Left ventricle myocardium inferior (tissue), 1 donor: ENCODE measurements at regions not wholly inside any gene's neighbourhood (a gene's known extent, or its start where the extent isn't known, plus 50 kb on each side); places are given as distances from the start of the nearest gene placed in this dataset.

ENCODE experiments used
- DNase-seq: peaks from one replicate; pipeline ENCODE4 v3.0.0-alpha.2; 2020
- H3K27ac ChIP-seq: fragments of 200-600 bp; replicated peaks from 2 replicates; pipeline ENCODE4 v1.8.0; 2021
- H3K27me3 ChIP-seq: fragments of 200-600 bp; 2 replicates; pipeline ENCODE4 v1.8.0; 2021; ENCODE audit warnings: low read depth
- H3K36me3 ChIP-seq: fragments of 200-600 bp; 2 replicates; pipeline ENCODE4 v1.8.0; 2021
- H3K4me1 ChIP-seq: fragments of 200-600 bp; 2 replicates; pipeline ENCODE4 v1.8.0; 2021
- H3K4me3 ChIP-seq: fragments of 200-600 bp; 2 replicates; pipeline ENCODE4 v1.8.0; 2021; ENCODE audit warnings: mild to moderate bottlenecking, moderate library complexity
- H3K9me3 ChIP-seq: fragments of 200-600 bp; replicated peaks from 2 replicates; pipeline ENCODE4 v1.8.0; 2021
- CTCF ChIP-seq: fragments of 200-600 bp; IDR thresholded peaks from 2 replicates; pipeline ENCODE4 v1.8.0; 2021; ENCODE audit warnings: antibody characterized with exemption, mild to moderate bottlenecking, borderline replicate concordance
- intact Hi-C: fragments of 100-400 bp; cut with micrococcal nuclease; formaldehyde crosslinking; loops from one replicate; pipeline ENCODE4 v1.11.0; 2022
- donor health status: DM: no; HTN: yes; CAD: no; lungs with severe emphysema.

DNA sequence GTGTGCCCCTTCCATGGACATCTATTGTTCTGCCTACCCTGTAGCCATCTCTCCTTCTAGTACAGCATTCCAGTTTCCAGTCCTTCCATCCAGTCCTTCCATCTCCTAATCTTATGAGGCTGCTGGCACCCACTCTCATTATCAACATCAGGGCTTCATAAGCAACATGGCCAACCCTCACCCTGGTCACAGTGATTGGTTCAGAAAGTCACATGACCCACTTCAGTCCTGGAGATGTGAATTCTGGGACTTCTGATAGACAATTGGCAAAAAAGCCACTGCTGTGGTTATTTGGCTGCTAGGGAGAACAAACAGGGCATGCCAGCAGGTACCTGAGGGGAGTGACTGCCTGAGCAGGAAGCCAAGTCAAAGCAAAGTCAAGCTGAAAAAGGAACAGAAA lies 164.7 kb upstream of the C16orf82 start:
- Histone ChIP-seq H3K36me3 (no peaks in the 10 kb centered on the region), H3K4me1 (no peaks in the 10 kb centered on the region), H3K9me3 (no peaks in the 10 kb centered on the region), H3K4me3 (no peak overlapping the region), H3K27ac (no peak overlapping the region), H3K27me3 (peaks cover 22% of the 10 kb centered on the region)
- no peak for TF ChIP-seq CTCF
- intact Hi-C loops: no loop called here
- DNase-seq: no peak

DNA sequence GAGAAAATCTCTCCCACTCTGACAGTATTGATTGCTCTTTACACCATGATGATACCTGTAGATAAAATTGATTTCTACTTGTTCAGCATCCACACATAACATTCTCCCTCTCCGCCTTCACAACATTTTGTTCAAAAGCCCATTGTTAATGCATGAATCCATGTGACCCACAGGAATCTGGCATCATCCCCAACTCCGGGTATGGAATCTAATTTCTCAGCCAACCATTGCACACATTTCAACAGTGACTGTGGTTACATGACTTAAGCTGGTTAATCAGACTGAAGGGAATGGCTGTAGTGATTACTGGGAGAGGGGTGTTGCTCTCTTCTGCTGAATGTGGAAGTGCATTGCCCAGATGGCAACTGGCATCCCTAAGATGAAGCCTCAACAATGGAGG lies 161.4 kb upstream of the C16orf82 start:
- Histone ChIP-seq H3K27me3 (peaks cover 22% of the 10 kb centered on the region), H3K4me1 (no peaks in the 10 kb centered on the region), H3K36me3 (no peaks in the 10 kb centered on the region), H3K27ac (no peak overlapping the region), H3K9me3 (no peaks in the 10 kb centered on the region), H3K4me3 (no peak overlapping the region)
- no peak for DNase-seq
- no peak for TF ChIP-seq CTCF
- intact Hi-C loops: no loop called here

DNA sequence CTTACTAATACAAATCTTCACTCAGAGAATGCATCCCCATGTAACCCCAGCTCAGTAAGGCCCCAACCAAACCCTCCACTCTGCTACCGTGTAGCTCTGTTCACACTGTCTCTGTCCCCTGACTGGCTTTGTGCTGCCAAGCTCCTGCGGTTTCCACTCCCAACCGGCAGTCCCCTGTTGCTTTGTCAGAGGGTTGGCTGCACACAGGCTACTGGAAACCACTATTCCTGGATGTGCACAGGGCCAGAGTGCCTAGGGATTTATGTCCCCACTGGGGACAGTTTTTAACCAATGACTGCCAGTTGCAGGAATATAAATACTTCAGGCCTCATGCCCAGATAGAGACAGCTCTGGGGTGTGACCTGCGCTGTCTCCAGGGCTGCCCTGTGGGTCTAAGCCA lies 157.1 kb upstream of the C16orf82 start:
- no peak overlapping the region for H3K27ac ChIP-seq
- intact Hi-C loops: no loop called here
- no peaks in the 10 kb centered on the region for H3K9me3 ChIP-seq
- peaks cover 8% of the 10 kb centered on the region for H3K27me3 ChIP-seq
- TF ChIP-seq CTCF: no peak
- DNase-seq: no peak
- no peaks in the 10 kb centered on the region for H3K4me1 ChIP-seq
- no peaks in the 10 kb centered on the region for H3K36me3 ChIP-seq
- no peak overlapping the region for H3K4me3 ChIP-seq

- no peak overlapping the region for H3K4me3 ChIP-seq
- no peaks in the 10 kb centered on the region for H3K9me3 ChIP-seq
- intact Hi-C loops: no loop called here
- peaks cover 6% of the 10 kb centered on the region for H3K27me3 ChIP-seq
- DNase-seq: no peak
- H3K4me1 ChIP-seq: no peaks in the 10 kb centered on the region
- H3K27ac ChIP-seq: no peak overlapping the region
- TF ChIP-seq CTCF: no peak
- H3K36me3 ChIP-seq: no peaks in the 10 kb centered on the region
Observed at GRCh38 chr16:26911436-26911835, 155.3 kb upstream of the C16orf82 start.

- H3K4me3 ChIP-seq: no peak overlapping the region
- no peaks in the 10 kb centered on the region for H3K36me3 ChIP-seq
- no peak for TF ChIP-seq CTCF
- H3K9me3 ChIP-seq: no peaks in the 10 kb centered on the region
- peaks cover 1% of the 10 kb centered on the region for H3K27me3 ChIP-seq
- no peaks in the 10 kb centered on the region for H3K4me1 ChIP-seq
- no peak for DNase-seq
- intact Hi-C loops: no loop called here
- H3K27ac ChIP-seq: no peak overlapping the region
Observed at GRCh38 chr16:26913851-26914250, 152.9 kb upstream of the C16orf82 start.
